OCI-LY3 (cell line): ENCODE measurements at regions not wholly inside any gene's neighbourhood (a gene's known extent, or its start where the extent isn't known, plus 50 kb on each side); places are given as distances from the start of the nearest gene placed in this dataset.

ENCODE experiments used
- H2AFZ ChIP-seq: fragments of 200-600, 300-600 bp; shearing (Covaris generic); 2 replicates; pipeline ENCODE4 v1.6.0; 2014; ENCODE audit warnings: antibody characterized with exemption, low read depth, low read length
- H3K27ac ChIP-seq: fragments of 200-600, 300-600 bp; sonication (generic); 2 replicates; pipeline ENCODE4 v1.5.1; 2014; ENCODE audit warnings: mild to moderate bottlenecking, low read length, moderate library complexity, mixed read lengths
- H3K27me3 ChIP-seq: fragments of 200-600, 300-600 bp; sonication (generic); 2 replicates; pipeline ENCODE4 v1.6.1; 2014; ENCODE audit warnings: low read depth, low read length, mixed read lengths
- H3K36me3 ChIP-seq: fragments of 200-600, 300-600 bp; sonication (generic); replicated peaks from 2 replicates; pipeline ENCODE3; 2014; ENCODE audit warnings: low read depth, low read length, mixed read lengths
- H3K4me1 ChIP-seq: fragments of 300-600, 200-600 bp; sonication (generic); 2 replicates; pipeline ENCODE4 v1.6.1; 2014; ENCODE audit warnings: low read length, mixed read lengths
- H3K4me2 ChIP-seq: fragments of 200-600, 300-600 bp; sonication (generic); 2 replicates; pipeline ENCODE4 v1.6.1; 2014; ENCODE audit warnings: low read length, mixed read lengths
- H3K4me3 ChIP-seq: fragments of 300-600, 200-600 bp; sonication (generic); 2 replicates; pipeline ENCODE4 v1.5.1; 2014; ENCODE audit warnings: antibody characterized with exemption, mild to moderate bottlenecking, low read length, moderate library complexity
- H3K79me2 ChIP-seq: fragments of 300-600, 200-600 bp; shearing (Covaris generic); 2 replicates; pipeline ENCODE4 v1.6.1; 2014; ENCODE audit warnings: mild to moderate bottlenecking, low read length, mixed read lengths
- H3K9ac ChIP-seq: fragments of 300-600, 200-600 bp; shearing (Covaris generic); 2 replicates; pipeline ENCODE4 v1.6.0; 2014; ENCODE audit warnings: mild to moderate bottlenecking, low read length, moderate library complexity
- H3K9me3 ChIP-seq: fragments of 200-600, 300-600 bp; shearing (Covaris generic); 2 replicates; pipeline ENCODE4 v1.6.1; 2014; ENCODE audit warnings: low read length, mixed read lengths; ENCODE audit not compliant: insufficient read depth
- H4K20me1 ChIP-seq: fragments of 200-600, 300-600 bp; sonication (generic); 2 replicates; pipeline ENCODE4 v1.6.1; 2016; ENCODE audit warnings: low read length, mixed read lengths; ENCODE audit not compliant: insufficient read depth
- CTCF ChIP-seq: fragments of 200-600, 300-600 bp; sonication (generic); IDR thresholded peaks from 2 replicates; pipeline ENCODE4 v1.5.1; 2014; ENCODE audit warnings: antibody characterized with exemption, low read length, low read depth
- EZH2phosphoT487 ChIP-seq: fragments of 200-600 bp; shearing (Covaris generic); IDR thresholded peaks from 2 replicates; pipeline ENCODE4 v1.6.1; 2018; ENCODE audit warnings: antibody characterized with exemption, mixed run types, low read depth

GRCh38 chr9:82263619-82264018 lies 275.0 kb downstream of the SPATA31D1 start:
- Histone ChIP-seq H3K27ac (no peak overlapping the region), H3K27me3 (no peaks in the 10 kb centered on the region), H3K9me3 (no peaks in the 10 kb centered on the region), H3K36me3 (no peaks in the 10 kb centered on the region), H3K79me2 (no peaks in the 10 kb centered on the region), H3K4me2 (no peak overlapping the region), H3K4me3 (no peak overlapping the region), H2AFZ (no peak overlapping the region), H4K20me1 (no peaks in the 10 kb centered on the region), H3K4me1 (no peaks in the 10 kb centered on the region), H3K9ac (no peak overlapping the region)
- TF ChIP-seq EZH2phosphoT487 (no peak), CTCF (no peak)

- no peaks in the 10 kb centered on the region for H3K4me1 ChIP-seq
- H3K27me3 ChIP-seq = no peaks in the 10 kb centered on the region
- no peak overlapping the region for H3K27ac ChIP-seq
- TF ChIP-seq CTCF (no peak), EZH2phosphoT487 (no peak)
- no peak overlapping the region for H3K4me2 ChIP-seq
- H3K36me3 ChIP-seq = no peaks in the 10 kb centered on the region
- H4K20me1 ChIP-seq = no peaks in the 10 kb centered on the region
- no peaks in the 10 kb centered on the region for H3K9me3 ChIP-seq
- H3K79me2 ChIP-seq = no peaks in the 10 kb centered on the region
- no peak overlapping the region for H3K4me3 ChIP-seq
- no peak overlapping the region for H3K9ac ChIP-seq
- H2AFZ ChIP-seq = no peak overlapping the region
Observed at GRCh38 chr9:82271106-82271561, 282.6 kb downstream of the SPATA31D1 start.

GRCh38 chr9:82273121-82273520 lies 284.5 kb downstream of the SPATA31D1 start:
- Histone ChIP-seq H3K36me3 (no peaks in the 10 kb centered on the region), H3K9ac (no peak overlapping the region), H3K4me1 (no peaks in the 10 kb centered on the region), H3K27me3 (no peaks in the 10 kb centered on the region), H3K27ac (no peak overlapping the region), H3K79me2 (no peaks in the 10 kb centered on the region), H4K20me1 (no peaks in the 10 kb centered on the region), H2AFZ (no peak overlapping the region), H3K9me3 (no peaks in the 10 kb centered on the region), H3K4me2 (no peak overlapping the region), H3K4me3 (no peak overlapping the region)
- TF ChIP-seq EZH2phosphoT487 = no peak
- TF ChIP-seq CTCF = no peak

- Histone ChIP-seq H4K20me1 (no peaks in the 10 kb centered on the region), H3K9me3 (no peaks in the 10 kb centered on the region), H3K36me3 (no peaks in the 10 kb centered on the region), H3K27me3 (no peaks in the 10 kb centered on the region), H3K27ac (no peak overlapping the region), H3K4me2 (no peak overlapping the region), H2AFZ (no peak overlapping the region), H3K4me3 (no peak overlapping the region), H3K4me1 (no peaks in the 10 kb centered on the region), H3K79me2 (no peaks in the 10 kb centered on the region), H3K9ac (no peak overlapping the region)
- TF ChIP-seq EZH2phosphoT487 (no peak), CTCF (no peak)
Observed at GRCh38 chr9:82275258-82275927, 286.8 kb downstream of the SPATA31D1 start.
